Fibroblast of lung (primary cell): ENCODE measurements at regions not wholly inside any gene's neighbourhood (a gene's known extent, or its start where the extent isn't known, plus 50 kb on each side); places are given as distances from the start of the nearest gene placed in this dataset.

ENCODE experiments used
- DNase-seq, 2 donors: peaks; one replicate each; pipeline versions ENCODE4 v3.0.0 to v3.0.0-alpha.2; 2010; ENCODE audit warnings: low read depth in 2 of 2
- H2AFZ ChIP-seq: 2 replicates; pipeline ENCODE4 v1.5.1; 2012; ENCODE audit warnings: low read length, control low read depth, inconsistent platforms
- H3K27ac ChIP-seq: 2 replicates; pipeline ENCODE4 v1.5.1; 2011; ENCODE audit warnings: low read length, control low read depth; ENCODE audit not compliant: insufficient read depth
- H3K27me3 ChIP-seq: 2 replicates; pipeline ENCODE4 v1.5.1; 2011; ENCODE audit warnings: mild to moderate bottlenecking, low read length; ENCODE audit not compliant: control insufficient read depth, insufficient read depth
- H3K36me3 ChIP-seq: 2 replicates; pipeline ENCODE4 v1.5.1; 2011; ENCODE audit warnings: low read length; ENCODE audit not compliant: control insufficient read depth, insufficient read depth
- H3K4me1 ChIP-seq: 2 replicates; pipeline ENCODE4 v1.5.1; 2011; ENCODE audit warnings: low read length; ENCODE audit not compliant: control insufficient read depth, insufficient read depth; ENCODE audit errors: extremely low read depth
- H3K4me2 ChIP-seq: 2 replicates; pipeline ENCODE4 v1.5.1; 2011; ENCODE audit warnings: low read length, control low read depth; ENCODE audit not compliant: insufficient read depth; ENCODE audit errors: extremely low read depth
- H3K4me3 ChIP-seq, 4 experiments: fragments of 200-600 bp in 1 of 4; sonication (generic) in 1 of 4; replicated peaks in 1 of 4; 2 replicates each; pipeline ENCODE4 v1.5.1; 2011 to 2016; ENCODE audit warnings: low read length in 4 of 4, low read depth in 3 of 4, mild to moderate bottlenecking in 3 of 4, control low read depth in 2 of 4, inconsistent platforms in 1 of 4, mixed read lengths in 1 of 4; ENCODE audit not compliant: insufficient read depth in 1 of 4; ENCODE audit errors: control extremely low read depth in 1 of 4
- H3K79me2 ChIP-seq: 2 replicates; pipeline ENCODE4 v1.5.1; 2012; ENCODE audit warnings: mild to moderate bottlenecking, low read length, inconsistent platforms; ENCODE audit not compliant: control insufficient read depth, insufficient read depth
- H3K9ac ChIP-seq: 2 replicates; pipeline ENCODE4 v1.5.1; 2011; ENCODE audit warnings: mild to moderate bottlenecking, low read length, control low read depth; ENCODE audit not compliant: insufficient read depth
- H3K9me3 ChIP-seq: 2 replicates; pipeline ENCODE4 v1.5.1; 2012; ENCODE audit warnings: low read depth, low read length; ENCODE audit not compliant: control insufficient read depth, insufficient read depth
- H4K20me1 ChIP-seq: 2 replicates; pipeline ENCODE4 v1.5.1; 2011; ENCODE audit warnings: low read length; ENCODE audit not compliant: control insufficient read depth, insufficient read depth; ENCODE audit errors: extremely low read depth
- CTCF ChIP-seq, 2 donors: IDR thresholded peaks in 1 of 2; conservative IDR thresholded peaks in 1 of 2; 1 replicate in 1 of 2; 2 replicates in 1 of 2; pipeline ENCODE4 v1.5.1; 2011 to 2012; ENCODE audit warnings: low read length in 2 of 2, control low read depth in 1 of 2, inconsistent platforms in 1 of 2, low read depth in 1 of 2, mild to moderate bottlenecking in 1 of 2
- EZH2 ChIP-seq: IDR thresholded peaks from 2 replicates; pipeline ENCODE4 v1.5.1; 2012; ENCODE audit warnings: low read length, control low read depth, mild to moderate bottlenecking; ENCODE audit errors: missing control alignments

- no peaks in the 10 kb centered on the region for H3K9me3 ChIP-seq
- H3K27ac ChIP-seq: no peak overlapping the region
- H3K4me2 ChIP-seq: no peak overlapping the region
- no peaks in the 10 kb centered on the region for H4K20me1 ChIP-seq
- no peak overlapping the region for H3K9ac ChIP-seq
- no peak overlapping the region for H2AFZ ChIP-seq
- TF ChIP-seq EZH2 (no peak), CTCF (conservative IDR thresholded peaks at IDR 0.05 in 1 of 2, IDR thresholded peaks at IDR 0.05 in 1 of 2; ENCODE audit: low read depth in 1 of 2, low read length in 2 of 2) (no peak)
- H3K36me3 ChIP-seq: no peaks in the 10 kb centered on the region
- DNase-seq: no peak
- no peaks in the 10 kb centered on the region for H3K79me2 ChIP-seq
- no peak overlapping the region for H3K4me3 ChIP-seq
- H3K4me1 ChIP-seq: no peaks in the 10 kb centered on the region
- no peaks in the 10 kb centered on the region for H3K27me3 ChIP-seq
Observed at GRCh38 chr2:5491523-5491922, 200.7 kb upstream of the SOX11 start.

- TF ChIP-seq EZH2 (no peak), CTCF (conservative IDR thresholded peaks at IDR 0.05 in 1 of 2, IDR thresholded peaks at IDR 0.05 in 1 of 2; ENCODE audit: low read depth in 1 of 2, low read length in 2 of 2) (no peak)
- Histone ChIP-seq H3K9me3 (no peaks in the 10 kb centered on the region), H3K79me2 (no peaks in the 10 kb centered on the region), H3K27me3 (no peaks in the 10 kb centered on the region), H3K4me3 (no peak overlapping the region), H3K27ac (no peak overlapping the region), H4K20me1 (no peaks in the 10 kb centered on the region), H2AFZ (no peak overlapping the region), H3K36me3 (no peaks in the 10 kb centered on the region), H3K9ac (no peak overlapping the region), H3K4me1 (no peaks in the 10 kb centered on the region), H3K4me2 (no peak overlapping the region)
- no peak for DNase-seq
Observed at GRCh38 chr2:5493256-5493655, 198.9 kb upstream of the SOX11 start.

GRCh38 chr2:5494212-5494611 is 198.0 kb upstream of the SOX11 start:
- TF ChIP-seq EZH2: no peak
- no peak for TF ChIP-seq CTCF (conservative IDR thresholded peaks at IDR 0.05 in 1 of 2, IDR thresholded peaks at IDR 0.05 in 1 of 2; ENCODE audit: low read depth in 1 of 2, low read length in 2 of 2)
- Histone ChIP-seq H2AFZ (no peak overlapping the region), H3K4me1 (no peaks in the 10 kb centered on the region), H3K27ac (no peak overlapping the region), H3K9ac (no peak overlapping the region), H3K36me3 (no peaks in the 10 kb centered on the region), H3K4me3 (no peak overlapping the region), H3K4me2 (no peak overlapping the region), H3K27me3 (no peaks in the 10 kb centered on the region), H4K20me1 (no peaks in the 10 kb centered on the region), H3K9me3 (no peaks in the 10 kb centered on the region), H3K79me2 (no peaks in the 10 kb centered on the region)
- DNase-seq: no peak
